B cell (primary cell): ENCODE measurements at regions not wholly inside any gene's neighbourhood (a gene's known extent, or its start where the extent isn't known, plus 50 kb on each side); places are given as distances from the start of the nearest gene placed in this dataset.
"Not testable (repeated sequence)": the region's sequence is repeated elsewhere in the genome, so short reads cannot be mapped to it uniquely, and the experiment has no call there.

Experiments used
- CTCF ChIP-seq: fragments of 200-600 bp; IDR thresholded peaks from one replicate; pipeline ENCODE4 v1.8.0; 2022; ENCODE audit warnings: antibody characterized with exemption, mild to moderate bottlenecking
- EZH2 ChIP-seq: IDR thresholded peaks from 2 replicates; pipeline ENCODE4 v1.6.1; 2012; ENCODE audit warnings: borderline replicate concordance, low read depth, mild to moderate bottlenecking, moderate library complexity, low read length; ENCODE audit not compliant: insufficient read depth, poor library complexity, severe bottlenecking

GRCh38 chr1:149708192-149708853 lies 74.2 kb upstream of the FCGR1A start:
- TF ChIP-seq CTCF, EZH2: not testable (repeated sequence)
